ENCODE measurements at regions not wholly inside any gene's neighbourhood (a gene's known extent, or its start where the extent isn't known, plus 50 kb on each side); places are given as distances from the start of the nearest gene placed in this dataset.

- intact Hi-C loops (cut with micrococcal nuclease): no loop called here
- Histone ChIP-seq H3K9me1 (ENCODE audit: control insufficient read depth, insufficient read depth, low read length) (no peaks in the 10 kb centered on the region), H3K9ac (ENCODE audit: insufficient read depth in 1 of 2, low read depth in 2 of 2, low read length in 2 of 2) (no peak overlapping the region), H4K20me1 (replicated peaks; ENCODE audit: control insufficient read depth, insufficient read depth, low read length) (no peaks in the 10 kb centered on the region), H3K79me2 (ENCODE audit: control insufficient read depth, insufficient read depth, low read length) (no peaks in the 10 kb centered on the region), H3K27ac (ENCODE audit: extremely low read depth, low read depth, low read length) (no peak overlapping the region), H3K4me1 (replicated peaks in 1 of 2; ENCODE audit: control insufficient read depth in 2 of 2, insufficient read depth in 2 of 2, low read length in 2 of 2) (no peaks in the 10 kb centered on the region), H3K9me3 (replicated peaks; ENCODE audit: control insufficient read depth, insufficient read depth, low read depth, low read length) (peaks cover 3% of the 10 kb centered on the region; the same call in 1 of the 2 replicates), H3K4me3 (no peak overlapping the region), H2AFZ (ENCODE audit: low read depth, low read length) (no peak overlapping the region), H3K27me3 (ENCODE audit: control insufficient read depth in 2 of 2, insufficient read depth in 2 of 2, low read length in 2 of 2) (no peaks in the 10 kb centered on the region), H3K4me2 (ENCODE audit: insufficient read depth, low read length) (no peak overlapping the region), H3K36me3 (ENCODE audit: control insufficient read depth, insufficient read depth, low read length) (no peaks in the 10 kb centered on the region)
- 0% methylated on average over 2 of the region's 2 CpGs for WGBS (ENCODE audit: insufficient coverage, low coverage, missing lambda C conversion rate)
- in situ Hi-C loops (cut with MboI): no loop called here
- POLR2A ChIA-PET: no interaction called here
- no TSS peak for BruUV-seq (replicated peaks)
- TF ChIP-seq ZNF785 (CRISPR knock-in tag; IDR thresholded peaks at IDR 0.05): no peak
- no peak for TF ChIP-seq VEZF1 (CRISPR knock-in tag; IDR thresholded peaks at IDR 0.05)
- no peak for TF ChIP-seq ZC3H11A (IDR thresholded peaks at IDR 0.05; ENCODE audit: low read depth, low read length)
- TF ChIP-seq MAFF (IDR thresholded peaks at IDR 0.05; ENCODE audit: low read length): no peak
- no peak for TF ChIP-seq ZNF584 (CRISPR knock-in tag; IDR thresholded peaks at IDR 0.05; ENCODE audit: low read depth)
- no peak for TF ChIP-seq U2AF2 (optimal IDR thresholded peaks at IDR 0.05; ENCODE audit: low read depth, low read length)
- TF ChIP-seq, protein P1, sequence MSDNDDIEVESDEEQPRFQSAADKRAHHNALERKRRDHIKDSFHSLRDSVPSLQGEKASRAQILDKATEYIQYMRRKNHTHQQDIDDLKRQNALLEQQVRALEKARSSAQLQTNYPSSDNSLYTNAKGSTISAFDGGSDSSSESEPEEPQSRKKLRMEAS (CRISPR knock-in tag; IDR thresholded peaks at IDR 0.05): no peak
- TF ChIP-seq CREB1 (IDR thresholded peaks at IDR 0.05): no peak
- no peak for TF ChIP-seq CREB1 (CRISPR knock-in tag; IDR thresholded peaks at IDR 0.05)
- no peak for TF ChIP-seq SMAD2 (IDR thresholded peaks at IDR 0.05; ENCODE audit: low read depth, low read length)
- no peak for TF ChIP-seq ZNF766 (CRISPR knock-in tag; conservative IDR thresholded peaks at IDR 0.05)
- TF ChIP-seq GTF2F1 (IDR thresholded peaks at IDR 0.05; ENCODE audit: low read depth, low read length): no peak
- TF ChIP-seq SP2 (IDR thresholded peaks at IDR 0.05; ENCODE audit: extremely low read depth, low read depth, low read length, poor library complexity, severe bottlenecking): no peak
- no peak for TF ChIP-seq CSDE1 (IDR thresholded peaks at IDR 0.05)
- TF ChIP-seq E2F6 (IDR thresholded peaks at IDR 0.05; ENCODE audit: borderline replicate concordance in 1 of 2, extremely low read depth in 1 of 2, insufficient read depth in 1 of 2, insufficient read length in 1 of 2, low read depth in 1 of 2, low read length in 1 of 2, poor library complexity in 1 of 2, severe bottlenecking in 1 of 2): no peak
- CTCF ChIA-PET (ENCODE audit: low intra/inter-chr PET ratio): no interaction called here
- ATAC-seq (no peak), DNase-seq (ENCODE audit: extremely low read depth in 1 of 4, low spot score in 3 of 4) (no peak), FAIRE-seq (no peak)
Observed at GRCh38 chr7:124089621-124090020, 56.8 kb upstream of the TMEM229A start.

Measured in K562 (cell line).